GM12872 (cell line): ENCODE measurements at regions not wholly inside any gene's neighbourhood (a gene's known extent, or its start where the extent isn't known, plus 50 kb on each side); places are given as distances from the start of the nearest gene placed in this dataset.

Source experiments
- TF ChIP-seq, protein P1 (sequence below): IDR thresholded peaks from 3 replicates; pipeline ENCODE4 v1.5.1; 2011; ENCODE audit warnings: low read depth, mild to moderate bottlenecking, low read length, moderate library complexity; ENCODE audit not compliant: insufficient read depth

DNA sequence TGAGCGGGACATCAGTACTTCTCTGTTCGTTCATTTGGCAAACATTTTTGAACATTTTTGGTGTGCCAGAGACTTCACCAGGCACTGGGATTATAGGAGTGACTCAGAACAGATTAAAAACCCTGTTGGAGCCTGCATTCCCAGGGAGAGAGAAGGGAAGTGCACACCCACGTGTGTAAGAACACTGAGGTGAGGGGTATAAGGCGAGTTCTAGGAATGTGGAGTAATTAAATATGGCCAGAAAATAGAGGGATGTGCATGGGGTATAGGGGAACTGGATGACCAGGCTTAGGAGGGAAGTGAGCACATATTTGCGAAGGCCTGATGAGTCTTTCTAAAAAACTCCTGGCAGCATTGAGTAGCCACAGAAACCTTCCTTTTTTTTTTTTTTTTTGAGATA lies 401.2 kb upstream of the C2CD4B start:
- TF ChIP-seq, protein P1, sequence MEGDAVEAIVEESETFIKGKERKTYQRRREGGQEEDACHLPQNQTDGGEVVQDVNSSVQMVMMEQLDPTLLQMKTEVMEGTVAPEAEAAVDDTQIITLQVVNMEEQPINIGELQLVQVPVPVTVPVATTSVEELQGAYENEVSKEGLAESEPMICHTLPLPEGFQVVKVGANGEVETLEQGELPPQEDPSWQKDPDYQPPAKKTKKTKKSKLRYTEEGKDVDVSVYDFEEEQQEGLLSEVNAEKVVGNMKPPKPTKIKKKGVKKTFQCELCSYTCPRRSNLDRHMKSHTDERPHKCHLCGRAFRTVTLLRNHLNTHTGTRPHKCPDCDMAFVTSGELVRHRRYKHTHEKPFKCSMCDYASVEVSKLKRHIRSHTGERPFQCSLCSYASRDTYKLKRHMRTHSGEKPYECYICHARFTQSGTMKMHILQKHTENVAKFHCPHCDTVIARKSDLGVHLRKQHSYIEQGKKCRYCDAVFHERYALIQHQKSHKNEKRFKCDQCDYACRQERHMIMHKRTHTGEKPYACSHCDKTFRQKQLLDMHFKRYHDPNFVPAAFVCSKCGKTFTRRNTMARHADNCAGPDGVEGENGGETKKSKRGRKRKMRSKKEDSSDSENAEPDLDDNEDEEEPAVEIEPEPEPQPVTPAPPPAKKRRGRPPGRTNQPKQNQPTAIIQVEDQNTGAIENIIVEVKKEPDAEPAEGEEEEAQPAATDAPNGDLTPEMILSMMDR: no peak

DNA sequence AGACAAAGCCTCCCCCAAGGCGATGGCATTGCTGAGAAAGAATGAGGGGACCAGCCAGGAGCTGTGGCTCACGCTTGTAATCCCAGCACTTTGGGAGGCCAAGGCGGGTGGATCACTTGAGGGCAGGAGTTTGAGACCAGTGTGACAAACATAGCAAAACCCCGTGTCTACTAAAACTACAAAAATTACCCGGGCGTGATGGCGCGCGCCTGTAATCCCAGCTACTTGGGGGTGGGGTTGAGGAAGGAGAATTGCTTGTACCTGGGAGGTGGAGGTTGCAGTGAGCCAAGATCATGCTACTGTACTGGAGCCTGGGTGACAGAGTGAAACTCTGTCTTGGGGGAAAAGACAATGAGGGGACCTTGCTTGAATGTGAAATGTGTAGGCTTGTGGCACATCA lies 402.4 kb upstream of the C2CD4B start:
- TF ChIP-seq, protein P1: no peak

DNA sequence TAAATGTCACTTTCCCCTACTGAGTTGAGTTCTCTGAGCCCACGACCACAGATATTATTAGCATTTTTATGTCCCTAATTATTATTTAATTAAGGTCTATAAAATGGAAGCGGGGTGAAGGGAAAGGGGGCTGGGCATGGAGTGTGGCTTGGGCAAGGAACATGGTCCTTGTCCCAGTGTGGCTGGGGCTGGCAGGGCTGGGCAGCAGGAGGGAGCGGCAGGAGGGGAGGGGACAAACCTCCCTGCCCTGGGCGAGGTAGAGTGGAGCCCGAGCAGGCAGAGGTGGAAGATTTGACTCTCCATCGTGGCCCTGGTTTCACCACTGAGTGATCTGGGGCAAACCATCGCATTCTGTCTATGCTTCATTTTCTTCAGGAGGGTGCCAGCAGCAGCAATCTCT lies 402.9 kb upstream of the C2CD4B start:
- TF ChIP-seq, protein P1: no peak

DNA sequence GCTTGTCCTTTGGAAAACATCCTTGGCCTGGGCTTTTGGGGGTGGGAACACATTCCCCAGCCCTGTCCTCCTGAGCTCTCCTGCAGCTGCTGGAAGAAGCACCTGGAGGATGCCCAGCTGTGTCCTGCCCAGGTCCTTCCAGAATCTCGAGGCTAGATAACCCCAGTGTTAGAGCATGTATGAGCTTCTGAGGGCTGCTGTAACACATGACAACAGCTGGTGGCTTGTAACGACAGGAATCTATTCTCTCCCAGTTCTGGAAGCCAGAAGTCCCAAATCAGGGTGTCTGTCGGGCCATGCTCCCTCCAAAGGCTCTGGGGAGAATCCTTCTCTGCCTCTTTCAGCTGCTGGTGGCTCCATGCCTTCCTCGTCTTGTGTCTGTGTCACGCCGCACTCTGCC lies 403.6 kb upstream of the C2CD4B start:
- TF ChIP-seq, protein P1: no peak

DNA sequence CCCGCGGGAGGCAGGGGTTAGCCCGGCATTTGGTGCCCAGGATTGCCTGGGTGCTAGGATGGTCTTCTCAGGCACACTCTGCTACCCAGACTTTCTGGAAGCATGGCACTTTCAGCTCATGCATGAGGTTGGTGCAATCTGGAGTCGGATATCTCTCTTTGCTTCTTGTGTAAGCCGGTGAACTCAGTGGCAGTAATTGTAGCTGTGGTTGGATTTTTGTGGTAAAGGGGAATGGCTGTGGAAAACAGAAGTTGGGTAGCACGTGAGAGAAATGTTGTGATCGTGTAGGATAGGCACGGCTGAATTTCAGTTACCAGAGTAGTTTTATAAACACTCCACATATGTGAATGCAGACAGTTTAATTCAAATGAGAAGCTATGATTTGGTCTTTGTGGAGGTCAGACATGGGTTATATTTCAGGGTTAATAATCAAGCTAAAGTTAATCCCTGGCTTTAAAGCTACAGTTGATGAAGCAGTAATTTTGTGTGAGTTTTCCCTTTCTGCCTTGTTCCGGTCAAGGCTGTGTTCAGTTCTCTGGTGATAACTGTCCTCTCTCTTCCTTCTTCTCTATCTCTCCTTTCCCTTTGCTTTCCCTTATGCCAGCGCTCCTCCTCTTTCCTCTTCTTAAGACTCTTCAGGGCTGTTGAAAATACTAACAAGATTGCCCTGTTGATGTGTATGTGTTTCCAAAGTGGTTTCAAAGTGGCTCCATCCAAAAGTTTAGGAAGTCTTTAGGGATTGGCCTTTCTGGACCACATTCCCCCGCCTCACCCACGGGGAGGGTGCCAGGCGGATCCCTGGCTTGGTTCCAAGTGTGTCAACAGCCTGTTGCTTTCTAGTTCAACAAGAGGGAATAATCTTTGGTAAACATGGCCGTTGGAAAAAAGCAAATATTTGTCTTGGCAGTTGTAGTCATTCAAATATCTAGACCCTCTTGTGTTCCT lies 404.6 kb upstream of the C2CD4B start:
- TF ChIP-seq, protein P1: no peak

DNA sequence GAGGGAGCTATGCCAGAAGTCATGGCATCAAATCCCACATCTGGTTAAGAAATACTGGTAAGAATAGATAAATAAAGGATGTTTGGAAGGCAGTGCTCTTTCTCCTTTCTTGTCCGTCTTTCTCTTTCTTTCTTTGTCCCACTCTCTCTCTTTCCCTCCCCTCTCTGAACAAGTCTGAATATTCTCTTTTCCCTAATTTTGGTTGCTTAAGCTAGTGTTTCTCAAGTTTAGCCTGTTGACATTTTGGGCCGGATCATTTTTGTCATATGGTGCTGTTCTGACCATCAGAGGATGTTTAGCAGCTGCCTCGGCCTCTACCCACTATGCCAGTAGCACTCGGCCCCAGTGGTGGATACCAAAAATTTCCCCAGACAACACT lies 405.3 kb upstream of the C2CD4B start:
- TF ChIP-seq, protein P1: no peak

DNA sequence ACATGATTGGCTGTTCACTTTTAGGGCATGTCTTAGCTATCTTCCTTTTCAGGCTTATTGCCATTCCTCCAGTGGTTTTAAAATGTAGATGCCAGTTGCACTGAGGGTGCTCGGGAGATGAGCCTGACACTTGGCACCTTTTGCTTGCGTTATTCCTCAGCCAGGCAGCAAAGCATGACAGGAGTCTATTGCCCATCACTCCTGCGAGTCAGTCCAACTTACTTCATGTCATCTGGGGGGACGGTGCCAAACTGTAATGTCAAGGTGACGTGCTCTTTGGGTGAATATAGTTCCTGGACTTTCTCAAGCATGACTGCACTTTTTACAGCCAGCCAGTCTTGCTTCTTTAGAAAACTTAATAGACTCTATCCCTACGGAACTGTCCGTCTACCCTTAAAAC lies 406.0 kb upstream of the C2CD4B start:
- TF ChIP-seq, protein P1: no peak
